ENCODE measurements at regions not wholly inside any gene's neighbourhood (a gene's known extent, or its start where the extent isn't known, plus 50 kb on each side); places are given as distances from the start of the nearest gene placed in this dataset.

- TF ChIP-seq, protein P1, sequence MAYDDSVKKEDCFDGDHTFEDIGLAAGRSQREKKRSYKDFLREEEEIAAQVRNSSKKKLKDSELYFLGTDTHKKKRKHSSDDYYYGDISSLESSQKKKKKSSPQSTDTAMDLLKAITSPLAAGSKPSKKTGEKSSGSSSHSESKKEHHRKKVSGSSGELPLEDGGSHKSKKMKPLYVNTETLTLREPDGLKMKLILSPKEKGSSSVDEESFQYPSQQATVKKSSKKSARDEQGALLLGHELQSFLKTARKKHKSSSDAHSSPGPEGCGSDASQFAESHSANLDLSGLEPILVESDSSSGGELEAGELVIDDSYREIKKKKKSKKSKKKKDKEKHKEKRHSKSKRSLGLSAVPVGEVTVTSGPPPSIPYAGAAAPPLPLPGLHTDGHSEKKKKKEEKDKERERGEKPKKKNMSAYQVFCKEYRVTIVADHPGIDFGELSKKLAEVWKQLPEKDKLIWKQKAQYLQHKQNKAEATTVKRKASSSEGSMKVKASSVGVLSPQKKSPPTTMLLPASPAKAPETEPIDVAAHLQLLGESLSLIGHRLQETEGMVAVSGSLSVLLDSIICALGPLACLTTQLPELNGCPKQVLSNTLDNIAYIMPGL (CRISPR knock-in tag; IDR thresholded peaks at IDR 0.05): no peak
- TF ChIP-seq, protein P2, sequence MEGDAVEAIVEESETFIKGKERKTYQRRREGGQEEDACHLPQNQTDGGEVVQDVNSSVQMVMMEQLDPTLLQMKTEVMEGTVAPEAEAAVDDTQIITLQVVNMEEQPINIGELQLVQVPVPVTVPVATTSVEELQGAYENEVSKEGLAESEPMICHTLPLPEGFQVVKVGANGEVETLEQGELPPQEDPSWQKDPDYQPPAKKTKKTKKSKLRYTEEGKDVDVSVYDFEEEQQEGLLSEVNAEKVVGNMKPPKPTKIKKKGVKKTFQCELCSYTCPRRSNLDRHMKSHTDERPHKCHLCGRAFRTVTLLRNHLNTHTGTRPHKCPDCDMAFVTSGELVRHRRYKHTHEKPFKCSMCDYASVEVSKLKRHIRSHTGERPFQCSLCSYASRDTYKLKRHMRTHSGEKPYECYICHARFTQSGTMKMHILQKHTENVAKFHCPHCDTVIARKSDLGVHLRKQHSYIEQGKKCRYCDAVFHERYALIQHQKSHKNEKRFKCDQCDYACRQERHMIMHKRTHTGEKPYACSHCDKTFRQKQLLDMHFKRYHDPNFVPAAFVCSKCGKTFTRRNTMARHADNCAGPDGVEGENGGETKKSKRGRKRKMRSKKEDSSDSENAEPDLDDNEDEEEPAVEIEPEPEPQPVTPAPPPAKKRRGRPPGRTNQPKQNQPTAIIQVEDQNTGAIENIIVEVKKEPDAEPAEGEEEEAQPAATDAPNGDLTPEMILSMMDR (IDR thresholded peaks at IDR 0.05): no peak
- no peak for TF ChIP-seq ESRRA (CRISPR knock-in tag; IDR thresholded peaks at IDR 0.05; ENCODE audit: borderline replicate concordance)
These were observed 1101.3 kb downstream of the GRIK2 start for GRCh38 chr6:102494808-102495207.

All from WTC11 (cell line).